Stimulated activated CD4-positive, alpha-beta T cell treated with anti-CD3 and anti-CD28 coated beads, Interleukin-2, amount 100 ng/mL, for 48 hours (primary cell): ENCODE measurements at regions not wholly inside any gene's neighbourhood (a gene's known extent, or its start where the extent isn't known, plus 50 kb on each side); places are given as distances from the start of the nearest gene placed in this dataset.
"Not testable (repeated sequence)": the region's sequence is repeated elsewhere in the genome, so short reads cannot be mapped to it uniquely, and the experiment has no call there.

ENCODE experiments used
- DNase-seq, 2 donors: peaks; one replicate each; pipeline ENCODE4 v3.0.0-alpha.2; 2020

- no peak for DNase-seq
Measured at GRCh38 chr9:38342532-38342931, 50.0 kb upstream of the ALDH1B1 start.

GRCh38 chr9:38342096-38342495, 50.4 kb upstream of the ALDH1B1 start:
- DNase-seq = no peak

GRCh38 chr9:38339496-38339895, 53.0 kb upstream of the ALDH1B1 start:
- DNase-seq = no peak

GRCh38 chr9:38339087-38339486, 53.4 kb upstream of the ALDH1B1 start:
- no peak for DNase-seq

- DNase-seq = no peak
Measured at GRCh38 chr9:38338342-38339018, 54.0 kb upstream of the ALDH1B1 start.

GRCh38 chr9:38337706-38338264, 54.7 kb upstream of the ALDH1B1 start:
- no peak for DNase-seq

- no peak for DNase-seq
Measured at GRCh38 chr9:38337181-38337580, 55.3 kb upstream of the ALDH1B1 start.

GRCh38 chr9:38336341-38336740, 56.2 kb upstream of the ALDH1B1 start:
- no peak for DNase-seq

GRCh38 chr9:38335686-38336085, 56.8 kb upstream of the ALDH1B1 start:
- DNase-seq = no peak

GRCh38 chr9:38334234-38334633, 58.3 kb upstream of the ALDH1B1 start:
- no peak for DNase-seq

- DNase-seq = no peak
Measured at GRCh38 chr9:38333047-38333446, 59.5 kb upstream of the ALDH1B1 start.

GRCh38 chr9:38332625-38333024, 59.9 kb upstream of the ALDH1B1 start:
- no peak for DNase-seq

- DNase-seq = no peak
Measured at GRCh38 chr9:38331141-38331540, 61.4 kb upstream of the ALDH1B1 start.

- no peak for DNase-seq
Measured at GRCh38 chr9:38329968-38330367, 62.5 kb upstream of the ALDH1B1 start.

GRCh38 chr9:38328765-38329164, 63.7 kb upstream of the ALDH1B1 start:
- no peak for DNase-seq

GRCh38 chr9:38326122-38326521, 66.4 kb upstream of the ALDH1B1 start:
- DNase-seq = no peak

GRCh38 chr9:38324213-38324612, 68.3 kb upstream of the ALDH1B1 start:
- not testable (repeated sequence) for DNase-seq

GRCh38 chr9:38322937-38323336, 69.6 kb upstream of the ALDH1B1 start:
- DNase-seq = no peak

GRCh38 chr9:38319496-38320173, 72.9 kb upstream of the ALDH1B1 start:
- DNase-seq = no peak

GRCh38 chr9:38318759-38319495, 73.6 kb upstream of the ALDH1B1 start:
- no peak for DNase-seq

- no peak for DNase-seq
Measured at GRCh38 chr9:38316166-38316780, 76.2 kb upstream of the ALDH1B1 start.

GRCh38 chr9:38315085-38315595, 77.4 kb upstream of the ALDH1B1 start:
- no peak for DNase-seq

GRCh38 chr9:38313421-38313820, 79.1 kb upstream of the ALDH1B1 start:
- DNase-seq = no peak
